ENCODE measurements at regions not wholly inside any gene's neighbourhood (a gene's known extent, or its start where the extent isn't known, plus 50 kb on each side); places are given as distances from the start of the nearest gene placed in this dataset.

- TF ChIP-seq TCF4 (CRISPR knock-in tag; IDR thresholded peaks at IDR 0.05; ENCODE audit: borderline replicate concordance), result no peak
- no peak for TF ChIP-seq PATZ1 (CRISPR knock-in tag; IDR thresholded peaks at IDR 0.05; ENCODE audit: borderline replicate concordance)
- no peak for TF ChIP-seq ZFP3 (CRISPR knock-in tag; IDR thresholded peaks at IDR 0.05)
- TF ChIP-seq, protein P1, sequence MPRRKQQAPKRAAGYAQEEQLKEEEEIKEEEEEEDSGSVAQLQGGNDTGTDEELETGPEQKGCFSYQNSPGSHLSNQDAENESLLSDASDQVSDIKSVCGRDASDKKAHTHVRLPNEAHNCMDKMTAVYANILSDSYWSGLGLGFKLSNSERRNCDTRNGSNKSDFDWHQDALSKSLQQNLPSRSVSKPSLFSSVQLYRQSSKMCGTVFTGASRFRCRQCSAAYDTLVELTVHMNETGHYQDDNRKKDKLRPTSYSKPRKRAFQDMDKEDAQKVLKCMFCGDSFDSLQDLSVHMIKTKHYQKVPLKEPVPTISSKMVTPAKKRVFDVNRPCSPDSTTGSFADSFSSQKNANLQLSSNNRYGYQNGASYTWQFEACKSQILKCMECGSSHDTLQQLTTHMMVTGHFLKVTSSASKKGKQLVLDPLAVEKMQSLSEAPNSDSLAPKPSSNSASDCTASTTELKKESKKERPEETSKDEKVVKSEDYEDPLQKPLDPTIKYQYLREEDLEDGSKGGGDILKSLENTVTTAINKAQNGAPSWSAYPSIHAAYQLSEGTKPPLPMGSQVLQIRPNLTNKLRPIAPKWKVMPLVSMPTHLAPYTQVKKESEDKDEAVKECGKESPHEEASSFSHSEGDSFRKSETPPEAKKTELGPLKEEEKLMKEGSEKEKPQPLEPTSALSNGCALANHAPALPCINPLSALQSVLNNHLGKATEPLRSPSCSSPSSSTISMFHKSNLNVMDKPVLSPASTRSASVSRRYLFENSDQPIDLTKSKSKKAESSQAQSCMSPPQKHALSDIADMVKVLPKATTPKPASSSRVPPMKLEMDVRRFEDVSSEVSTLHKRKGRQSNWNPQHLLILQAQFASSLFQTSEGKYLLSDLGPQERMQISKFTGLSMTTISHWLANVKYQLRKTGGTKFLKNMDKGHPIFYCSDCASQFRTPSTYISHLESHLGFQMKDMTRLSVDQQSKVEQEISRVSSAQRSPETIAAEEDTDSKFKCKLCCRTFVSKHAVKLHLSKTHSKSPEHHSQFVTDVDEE (CRISPR knock-in tag; IDR thresholded peaks at IDR 0.05), result no peak
- TF ChIP-seq RARB (CRISPR knock-in tag; IDR thresholded peaks at IDR 0.05), result no peak
- no peak for TF ChIP-seq ESRRG (CRISPR knock-in tag; IDR thresholded peaks at IDR 0.05)
- TF ChIP-seq ZNF8 (CRISPR knock-in tag; IDR thresholded peaks at IDR 0.05), result no peak
- no peak for TF ChIP-seq ARNTL (CRISPR knock-in tag; IDR thresholded peaks at IDR 0.05; ENCODE audit: borderline replicate concordance, low read depth)
Measured at GRCh38 chr3:191105418-191105817, 93.6 kb upstream of the OSTN start.

Data from SK-N-SH treated with all-trans-retinoic acid at 6 μM for 48 hours (cell line).